K562 (cell line): ENCODE measurements at regions not wholly inside any gene's neighbourhood (a gene's known extent, or its start where the extent isn't known, plus 50 kb on each side); places are given as distances from the start of the nearest gene placed in this dataset.
A peak's percentile ranks its signal among the peaks of the same experiment; 100 is the strongest.

Experiments
- ATAC-seq: fragments of 200-7000 bp; cut with Tn5 transposase; 3 replicates; pipeline ENCODE4 v1.9.1; 2020; ENCODE audit warnings: moderate library complexity
- BruUV-seq: library from RNA; stranded (reverse); fragments of 400-500 nt; replicated peaks from 2 replicates; lab custom pipeline; 2021; lab: Mats Ljungman, UMichigan
- CTCF ChIA-PET: fragments of 300-600 bp; formaldehyde crosslinking; extraction: SDS; loops from one replicate; lab custom pipeline; 2021; ENCODE audit warnings: low intra/inter-chr PET ratio; lab: Yijun Ruan, JAX
- POLR2A ChIA-PET: fragments of 300-600, 350-650 bp; sonication (Branson Sonifier 250); formaldehyde crosslinking; extraction: SDS; loops from one replicate; lab custom pipeline; 2021; ENCODE audit warnings: antibody characterized with exemption, inconsistent platforms; lab: Yijun Ruan, JAX
- DNase-seq, 4 experiments: peaks; one replicate each; pipeline versions ENCODE4 v3.0.0 to v3.0.0-alpha.2; 2011 to 2018; ENCODE audit warnings: low spot score in 3 of 4, mixed read lengths in 3 of 4; ENCODE audit errors: extremely low read depth in 1 of 4
- FAIRE-seq: peaks from 2 replicates; lab custom pipeline; 2011; peaks lifted over from hg19 to GRCh38; lab: Jason Lieb, UNC
- H2AFZ ChIP-seq: 2 replicates; pipeline ENCODE4 v1.6.0; 2011; ENCODE audit warnings: low read depth, low read length, control low read depth, inconsistent platforms
- H3K27ac ChIP-seq: fragments of 200-600 bp; 3 replicates; pipeline ENCODE4 v1.8.0; 2011; ENCODE audit warnings: low read depth, mild to moderate bottlenecking, control low read depth, inconsistent platforms, low read length, moderate library complexity, mixed read lengths; ENCODE audit errors: extremely low read depth
- H3K27me3 ChIP-seq, 2 experiments: fragments of 300-600 bp in 1 of 2; 2 replicates in 1 of 2; 3 replicates in 1 of 2; pipeline versions ENCODE4 v1.6.0 to v1.8.0; 2011; ENCODE audit warnings: inconsistent platforms in 2 of 2, low read length in 2 of 2, mild to moderate bottlenecking in 1 of 2, mixed read lengths in 1 of 2, moderate library complexity in 1 of 2; ENCODE audit not compliant: control insufficient read depth in 2 of 2, insufficient read depth in 2 of 2
- H3K36me3 ChIP-seq: fragments of 300-600 bp; 3 replicates; pipeline ENCODE4 v1.8.0; 2011; ENCODE audit warnings: mild to moderate bottlenecking, low read length, inconsistent platforms; ENCODE audit not compliant: control insufficient read depth, insufficient read depth
- H3K4me1 ChIP-seq, 2 experiments: fragments of 200-600 bp in 1 of 2; replicated peaks in 1 of 2; 2 replicates in 1 of 2; 3 replicates in 1 of 2; pipeline versions ENCODE4 v1.5.1 to v1.8.0; 2011; ENCODE audit warnings: inconsistent platforms in 2 of 2, low read length in 2 of 2, mild to moderate bottlenecking in 1 of 2, mixed read lengths in 1 of 2, moderate library complexity in 1 of 2; ENCODE audit not compliant: control insufficient read depth in 2 of 2, insufficient read depth in 2 of 2
- H3K4me2 ChIP-seq: 2 replicates; pipeline ENCODE4 v1.6.1; 2011; ENCODE audit warnings: low read length, control low read depth, inconsistent platforms, mixed read lengths; ENCODE audit not compliant: insufficient read depth
- H3K4me3 ChIP-seq: fragments of 200-600 bp; sonication (generic), shearing (Covaris generic); 2 replicates; pipeline ENCODE4 v1.5.1; 2016; ENCODE audit warnings: control low read depth, inconsistent platforms
- H3K79me2 ChIP-seq: fragments of 200-600 bp; 3 replicates; pipeline ENCODE4 v1.8.0; 2011; ENCODE audit warnings: low read length, inconsistent platforms; ENCODE audit not compliant: control insufficient read depth, insufficient read depth
- H3K9ac ChIP-seq, 2 experiments: 2 replicates each; pipeline versions ENCODE4 v1.6.0 to v1.6.1; 2011; ENCODE audit warnings: low read depth in 2 of 2, low read length in 2 of 2, control low read depth in 1 of 2, inconsistent platforms in 1 of 2, mild to moderate bottlenecking in 1 of 2, mixed read lengths in 1 of 2; ENCODE audit not compliant: insufficient read depth in 1 of 2
- H3K9me1 ChIP-seq: one replicate; pipeline ENCODE4 v1.6.0; 2011; ENCODE audit warnings: inconsistent platforms, mild to moderate bottlenecking, low read length, moderate library complexity; ENCODE audit not compliant: control insufficient read depth, insufficient read depth
- H3K9me3 ChIP-seq: replicated peaks from 2 replicates; pipeline ENCODE4 v1.5.1; 2011; ENCODE audit warnings: low read depth, low read length, inconsistent platforms; ENCODE audit not compliant: control insufficient read depth, insufficient read depth
- H4K20me1 ChIP-seq: replicated peaks from 2 replicates; pipeline ENCODE4 v1.6.1; 2011; ENCODE audit warnings: low read length, inconsistent platforms, mixed read lengths; ENCODE audit not compliant: control insufficient read depth, insufficient read depth
- ARID1B ChIP-seq: fragments of 450-650 bp; IDR thresholded peaks from 2 replicates; pipeline ENCODE4 v1.6.1; 2016; ENCODE audit warnings: antibody characterized with exemption, mild to moderate bottlenecking, inconsistent platforms
- DMBX1 ChIP-seq: fragments of 250-450 bp; sonication (Bioruptor Pico); IDR thresholded peaks from 2 replicates; pipeline ENCODE4 v1.8.0; 2022; ENCODE audit warnings: inconsistent platforms, mild to moderate bottlenecking, moderate library complexity, borderline replicate concordance
- E2F4 ChIP-seq: sonication (generic); formaldehyde crosslinking; IDR thresholded peaks from 2 replicates; pipeline ENCODE4 v1.8.0; 2022; ENCODE audit warnings: mild to moderate bottlenecking, low read depth, missing genetic modification reagents
- EP300 ChIP-seq: IDR thresholded peaks from 2 replicates; pipeline ENCODE4 v1.6.1; 2012; ENCODE audit warnings: low read length, improper control_type of control experiment
- ETV5 ChIP-seq: sonication (generic); formaldehyde crosslinking; IDR thresholded peaks from 2 replicates; pipeline ENCODE4 v1.4.0; 2020; ENCODE audit warnings: low read depth, mild to moderate bottlenecking, missing genetic modification reagents
- GATA2 ChIP-seq: sonication (generic); formaldehyde crosslinking; IDR thresholded peaks from 2 replicates; pipeline ENCODE4 v1.4.0; 2020; ENCODE audit warnings: mild to moderate bottlenecking, missing genetic modification reagents
- PHF20 ChIP-seq: fragments of 450-650 bp; IDR thresholded peaks from 2 replicates; pipeline ENCODE4 v1.6.1; 2018; ENCODE audit not compliant: partially characterized antibody
- SETDB1 ChIP-seq: IDR thresholded peaks from one replicate; pipeline ENCODE4 v1.6.1; 2012; ENCODE audit warnings: low read length, control low read depth, inconsistent platforms
- SRSF3 ChIP-seq: fragments of 200-400 bp; formaldehyde crosslinking; IDR thresholded peaks from 2 replicates; pipeline ENCODE4 v1.6.1; 2016; ENCODE audit warnings: mild to moderate bottlenecking, low read length, moderate library complexity; ENCODE audit not compliant: insufficient read depth
- TAL1 ChIP-seq: fragments of 450-650 bp; IDR thresholded peaks from 2 replicates; pipeline ENCODE4 v1.6.1; 2016; ENCODE audit warnings: mild to moderate bottlenecking
- TCF3 ChIP-seq: sonication (generic); formaldehyde crosslinking; IDR thresholded peaks from 2 replicates; pipeline ENCODE4 v1.4.0; 2020; ENCODE audit warnings: mild to moderate bottlenecking, missing genetic modification reagents
- TEAD4 ChIP-seq, 2 experiments: sonication (generic) in 1 of 2; formaldehyde crosslinking in 1 of 2; IDR thresholded peaks; 2 replicates each; pipeline versions ENCODE4 v1.6.1 to v1.8.0; 2012 to 2022; ENCODE audit warnings: borderline replicate concordance in 1 of 2, inconsistent platforms in 1 of 2, low read length in 1 of 2, mild to moderate bottlenecking in 1 of 2, missing genetic modification reagents in 1 of 2
- TFAP4 ChIP-seq: sonication (generic); formaldehyde crosslinking; IDR thresholded peaks from 2 replicates; pipeline ENCODE4 v1.8.0; 2022; ENCODE audit warnings: missing genetic modification reagents, mild to moderate bottlenecking, moderate library complexity, borderline replicate concordance
- THRAP3 ChIP-seq: fragments of 450-650 bp; IDR thresholded peaks from 2 replicates; pipeline ENCODE4 v1.6.1; 2016; ENCODE audit warnings: mild to moderate bottlenecking, inconsistent platforms, borderline replicate concordance
- TRIM24 ChIP-seq, 2 experiments: fragments of 450-650 bp; IDR thresholded peaks; 2 replicates each; pipeline ENCODE4 v1.6.1; 2016
- ZNF217 ChIP-seq: sonication (generic); formaldehyde crosslinking; IDR thresholded peaks from 2 replicates; pipeline ENCODE4 v1.8.0; 2022; ENCODE audit warnings: mild to moderate bottlenecking, missing genetic modification reagents
- WGBS: fragments of 100-300 bp; shearing (Covaris generic); methylation state at CpG from one replicate; pipeline ENCODE4 v1.1.6; 2016; ENCODE audit warnings: low coverage, mixed read lengths; ENCODE audit not compliant: insufficient coverage; ENCODE audit errors: missing lambda C conversion rate; 5-methylcytosine and 5-hydroxymethylcytosine counted together
- in situ Hi-C: fragments of 300-500 bp; cut with MboI; formaldehyde crosslinking; loops from 4 replicates; pipeline ENCODE4 v1.15.0; 2018; ENCODE audit warnings: inconsistent platforms, mixed read lengths
- intact Hi-C: fragments of 100-400 bp; cut with micrococcal nuclease; formaldehyde crosslinking; loops from 2 replicates; pipeline ENCODE4 v1.14.2; 2022

- no peaks in the 10 kb centered on the region for H4K20me1 ChIP-seq
- H3K9me1 ChIP-seq, result no peaks in the 10 kb centered on the region
- no peak overlapping the region for H3K4me3 ChIP-seq
- ATAC-seq, result no peak
- ChIA-PET CTCF (no interaction called here), POLR2A (no interaction called here)
- BruUV-seq, result no TSS peak
- no peak for DNase-seq
- H3K9me3 ChIP-seq, result no peaks in the 10 kb centered on the region
- no peak for TF ChIP-seq PHF20
- TF ChIP-seq E2F4 (CRISPR knock-in tag), result no peak
- no peak for TF ChIP-seq TAL1
- no peak for TF ChIP-seq ZNF217 (CRISPR knock-in tag)
- no peak for TF ChIP-seq TRIM24 (IDR thresholded peaks at IDR 0.05)
- no peak for TF ChIP-seq THRAP3
- TF ChIP-seq SETDB1, result no peak
- H3K9ac ChIP-seq, result no peak overlapping the region
- intact Hi-C loops (no loop called here), in situ Hi-C loops (no loop called here)
- no peak overlapping the region for H2AFZ ChIP-seq
- H3K4me1 ChIP-seq, result no peaks in the 10 kb centered on the region
- no peaks in the 10 kb centered on the region for H3K79me2 ChIP-seq
- no peaks in the 10 kb centered on the region for H3K27me3 ChIP-seq
- no peak for FAIRE-seq
- H3K36me3 ChIP-seq, result no peaks in the 10 kb centered on the region
- no peak overlapping the region for H3K4me2 ChIP-seq
- no peak overlapping the region for H3K27ac ChIP-seq
Measured at GRCh38 chr14:66043921-66044320, 442.2 kb upstream of the CCDC196 start.

- no peak for FAIRE-seq
- no TSS peak for BruUV-seq
- ChIA-PET POLR2A (interaction anchor here (0.6 kb wide), 1 partner anchor 544 kb away, joined by 3 read pairs; no protein-coding TSS in a partner anchor), CTCF (no interaction called here)
- no peak overlapping the region for H3K9ac ChIP-seq
- no peaks in the 10 kb centered on the region for H3K4me1 ChIP-seq
- no peaks in the 10 kb centered on the region for H3K36me3 ChIP-seq
- H3K79me2 ChIP-seq, result no peaks in the 10 kb centered on the region
- no peaks in the 10 kb centered on the region for H4K20me1 ChIP-seq
- peak in 1 of 4 experiments; percentile 5 for DNase-seq
- peak overlapping the region; percentile 48; the same call in 1 of the 2 replicates for H2AFZ ChIP-seq
- H3K9me3 ChIP-seq, result no peaks in the 10 kb centered on the region
- no peak overlapping the region; the same call in 1 of the 2 replicates for H3K4me2 ChIP-seq
- no peaks in the 10 kb centered on the region for H3K9me1 ChIP-seq
- in situ Hi-C loops (no loop called here), intact Hi-C loops (no loop called here)
- ATAC-seq, result no peak
- no peaks in the 10 kb centered on the region for H3K27me3 ChIP-seq
- H3K27ac ChIP-seq, result no peak overlapping the region
- 2% methylated on average over 7 of the region's 7 CpGs for WGBS
- H3K4me3 ChIP-seq, result no peak overlapping the region
- TF ChIP-seq TEAD4 (IDR thresholded peaks at IDR 0.05; ENCODE audit: low read length) (peak; percentile 45; the same call in 1 of the 2 replicates), TEAD4 (CRISPR knock-in tag; IDR thresholded peaks at IDR 0.05; ENCODE audit: borderline replicate concordance) (no peak), ARID1B (peak; percentile 41; the same call in 1 of the 2 replicates), ETV5 (peak; percentile 55; the same call in 1 of the 2 replicates), DMBX1 (peak; percentile 37; the same call in 1 of the 2 replicates), TFAP4 (CRISPR knock-in tag) (peak; percentile 80; the same call in 1 of the 2 replicates), TCF3 (CRISPR knock-in tag) (peak; percentile 90), EP300 (no peak), GATA2 (CRISPR knock-in tag) (peak; percentile 78; the same call in 1 of the 2 replicates), SRSF3 (no peak), TAL1 (peak; percentile 60; the same call in 1 of the 2 replicates)
Measured at GRCh38 chr14:66045572-66046021, 440.6 kb upstream of the CCDC196 start.
